NCI-H1417 treated with DMSO at 0.1 percent for 48 hours (cell line): ENCODE measurements at regions not wholly inside any gene's neighbourhood (a gene's known extent, or its start where the extent isn't known, plus 50 kb on each side); places are given as distances from the start of the nearest gene placed in this dataset.
"Not testable (repeated sequence)": the region's sequence is repeated elsewhere in the genome, so short reads cannot be mapped to it uniquely, and the experiment has no call there.

Experiments
- DNase-seq: peaks from one replicate; lab custom pipeline; 2025; lab: John Stamatoyannopoulos, UW

DNA sequence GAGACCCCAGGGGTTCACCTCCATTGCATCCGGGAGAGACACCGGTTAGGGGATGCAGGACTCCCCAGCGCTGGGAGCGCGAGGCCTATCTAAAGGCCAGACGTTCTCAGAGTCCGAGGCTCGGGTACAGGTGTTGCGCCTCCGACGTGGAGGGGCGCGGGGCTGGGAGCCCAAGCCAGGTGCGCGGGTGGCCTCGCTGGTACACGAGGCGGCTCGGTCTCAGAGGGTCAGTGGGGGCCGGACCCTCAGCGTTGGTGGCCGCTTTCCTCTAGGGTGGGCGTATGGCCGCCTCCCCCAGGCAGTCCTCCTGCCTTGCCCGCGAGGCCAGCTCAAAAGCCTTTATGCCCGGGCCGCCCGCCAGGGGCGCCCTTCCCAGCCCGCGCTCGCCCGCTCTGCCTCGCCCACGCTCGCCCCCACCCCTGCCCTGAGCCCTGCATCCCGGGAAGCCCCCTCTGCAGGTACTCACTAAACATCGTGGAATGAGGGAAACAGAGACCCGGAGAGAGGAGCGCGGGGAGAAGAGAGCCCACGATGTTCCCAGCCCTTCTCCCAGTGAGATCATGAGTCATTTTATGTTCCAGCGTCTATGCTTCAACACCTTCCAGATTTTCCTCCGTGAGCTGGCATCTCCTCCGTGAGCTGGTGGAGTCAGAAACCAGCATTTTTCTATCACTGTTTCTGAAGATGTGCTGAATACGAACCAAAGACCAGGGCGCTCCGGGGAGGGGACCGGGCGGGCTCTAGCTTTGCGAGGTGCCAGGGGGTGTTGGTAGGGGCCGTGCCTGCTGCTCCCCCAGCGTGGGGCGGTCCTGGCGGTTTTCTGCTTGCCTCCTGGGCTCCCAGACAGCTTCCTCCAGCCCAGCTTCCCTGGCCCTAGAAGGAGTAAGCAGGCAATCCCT lies 73.8 kb downstream of the DIO3 start:
- DNase-seq = no peak

DNA sequence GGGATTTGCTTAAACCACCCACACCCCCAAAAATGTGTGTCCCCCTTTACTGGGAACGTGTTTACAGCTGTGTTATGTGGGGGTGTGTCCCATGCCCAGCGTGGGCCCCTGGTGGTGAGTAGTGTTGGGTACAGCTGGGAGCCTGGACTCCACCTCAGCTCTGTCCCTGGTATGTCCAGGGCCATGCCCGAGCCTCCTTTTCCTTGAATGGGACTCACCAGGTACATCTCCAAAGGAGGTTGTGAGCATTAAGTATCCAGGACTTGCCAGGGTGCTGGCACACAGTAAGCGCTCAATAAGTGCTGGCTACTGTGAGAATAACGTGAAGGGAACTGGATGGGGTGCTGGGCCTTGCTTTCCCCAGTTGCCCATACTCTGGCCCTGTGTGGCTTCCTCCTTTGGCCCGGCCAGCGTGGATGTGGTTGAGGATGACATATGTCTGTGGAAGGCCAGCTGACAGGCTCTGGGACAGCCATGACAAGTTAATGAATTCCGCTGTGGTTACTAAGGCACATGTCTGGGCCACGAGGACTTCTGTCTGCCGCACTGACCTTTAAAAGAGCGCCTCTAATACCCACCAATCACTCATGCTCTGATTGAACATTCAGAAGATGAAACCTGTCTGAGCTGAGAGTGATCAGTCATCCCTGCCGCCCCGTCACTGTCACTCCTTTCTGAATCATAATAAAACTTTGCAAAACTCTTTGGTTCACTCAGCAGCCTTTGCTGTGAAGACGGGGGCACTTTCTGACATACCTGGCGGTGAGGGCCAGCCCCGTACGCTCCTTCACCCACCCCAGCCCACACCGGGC lies 74.7 kb downstream of the DIO3 start:
- no peak for DNase-seq

DNA sequence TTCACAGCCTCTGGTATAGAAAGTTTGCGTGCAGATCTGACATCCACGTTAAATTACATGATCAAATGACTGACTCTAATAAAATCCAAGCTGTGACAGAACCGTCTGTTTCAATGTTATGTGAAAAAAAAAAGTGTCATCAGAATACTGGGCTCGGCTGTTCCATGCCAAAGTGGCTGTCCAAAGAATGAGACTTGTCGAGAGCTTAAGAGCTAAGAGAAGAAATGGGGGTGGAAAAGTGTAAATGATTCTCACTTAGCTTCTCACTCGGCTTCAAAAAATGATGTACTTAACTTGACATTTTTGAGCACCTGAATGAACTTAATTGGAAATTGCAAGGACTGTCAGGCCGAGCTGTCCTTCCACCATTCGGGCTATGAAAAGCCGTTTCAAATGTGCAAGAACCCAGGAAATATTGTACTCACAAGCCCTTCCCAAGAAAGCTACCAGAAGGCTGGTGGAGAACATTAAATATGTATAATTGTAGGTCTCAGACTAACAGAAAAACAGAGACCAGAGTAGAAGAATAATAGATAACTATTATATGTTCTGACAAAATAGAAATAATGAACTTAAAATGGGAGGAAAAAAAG lies 78.0 kb downstream of the DIO3 start:
- DNase-seq = no peak

- no peak for DNase-seq
Observed at GRCh38 chr14:101643651-101644050, 82.4 kb downstream of the DIO3 start.

DNA sequence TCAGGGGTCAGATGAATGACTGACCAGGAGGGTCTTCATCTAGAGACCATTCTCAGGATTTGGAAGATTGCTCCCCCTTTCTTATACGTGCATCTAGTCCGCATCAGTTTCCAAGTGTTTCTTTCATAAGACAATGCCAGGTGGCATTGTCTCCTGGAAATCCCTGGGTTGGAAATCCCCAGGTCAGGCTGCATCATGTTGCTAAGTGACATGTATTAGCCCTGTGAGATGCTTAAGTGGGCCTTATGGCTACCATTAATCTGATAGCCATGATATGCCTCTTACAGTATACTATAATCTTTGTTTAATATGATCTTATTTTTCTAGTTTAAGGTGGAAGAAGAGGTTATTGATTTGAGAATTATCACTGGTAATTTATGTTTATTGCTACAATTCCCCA lies 92.8 kb downstream of the DIO3 start:
- no peak for DNase-seq

GRCh38 chr14:101657372-101657771 lies 96.1 kb downstream of the DIO3 start:
- no peak for DNase-seq

- DNase-seq = no peak
Observed at GRCh38 chr14:101665478-101666078, 95.9 kb upstream of the PPP2R5C start.

DNA sequence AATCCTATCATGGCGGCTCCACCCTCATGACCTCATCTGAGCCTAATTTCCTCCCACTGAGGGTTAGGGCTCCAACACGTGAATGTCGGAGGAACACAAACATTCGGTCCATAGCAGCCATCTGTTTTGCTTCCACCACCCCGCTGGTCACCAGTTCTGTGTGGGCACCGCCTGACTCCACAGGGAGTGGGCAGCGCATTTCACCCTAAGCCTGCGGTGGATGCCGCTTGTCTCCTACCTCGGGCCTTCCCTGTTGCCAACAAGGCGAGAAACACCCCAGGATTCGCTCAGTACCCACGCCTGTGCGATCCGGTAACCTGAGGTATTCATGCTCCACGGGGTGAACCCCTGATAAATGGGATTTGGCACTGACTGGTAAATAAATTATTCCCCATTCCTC lies 95.2 kb upstream of the PPP2R5C start:
- no peak for DNase-seq

DNA sequence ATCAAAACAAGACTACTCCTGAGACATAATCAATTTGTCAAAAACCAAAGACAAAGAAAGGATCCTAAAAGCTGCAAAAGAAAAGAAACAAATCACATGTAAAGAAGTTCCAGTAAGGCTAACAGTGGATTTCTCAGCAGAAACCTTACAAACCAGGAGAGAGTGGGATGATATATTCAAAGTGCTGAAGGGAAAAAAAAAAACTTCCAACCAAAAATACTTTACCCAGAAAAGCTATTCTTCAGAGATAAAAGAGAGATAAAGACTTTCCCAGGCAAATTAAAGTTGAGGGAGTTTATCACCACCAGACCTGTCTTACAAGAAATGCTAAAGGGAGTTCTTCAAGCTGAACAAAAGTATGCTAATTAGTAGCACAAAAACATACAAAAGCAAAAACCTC lies 91.9 kb upstream of the PPP2R5C start:
- no peak for DNase-seq

DNA sequence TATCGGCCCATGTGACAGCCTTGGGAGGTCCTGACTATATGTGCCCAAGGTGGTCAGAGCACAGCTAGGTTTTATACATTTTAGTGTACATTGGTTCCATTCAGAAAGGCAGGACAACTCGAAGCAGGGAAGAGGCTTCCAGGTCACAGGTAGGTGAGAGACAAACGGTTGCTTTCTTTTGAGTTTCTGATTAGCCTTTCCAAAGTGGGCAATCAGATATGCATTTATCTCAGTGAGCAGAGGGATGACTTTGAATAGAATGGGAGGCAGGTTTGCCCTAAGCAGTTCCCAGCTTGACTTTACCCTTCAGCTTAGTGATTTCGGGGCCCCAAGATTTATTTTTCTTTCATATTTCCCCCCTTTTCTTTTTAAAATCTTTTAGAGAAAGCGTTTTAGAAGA lies 87.6 kb upstream of the PPP2R5C start:
- no peak for DNase-seq

DNA sequence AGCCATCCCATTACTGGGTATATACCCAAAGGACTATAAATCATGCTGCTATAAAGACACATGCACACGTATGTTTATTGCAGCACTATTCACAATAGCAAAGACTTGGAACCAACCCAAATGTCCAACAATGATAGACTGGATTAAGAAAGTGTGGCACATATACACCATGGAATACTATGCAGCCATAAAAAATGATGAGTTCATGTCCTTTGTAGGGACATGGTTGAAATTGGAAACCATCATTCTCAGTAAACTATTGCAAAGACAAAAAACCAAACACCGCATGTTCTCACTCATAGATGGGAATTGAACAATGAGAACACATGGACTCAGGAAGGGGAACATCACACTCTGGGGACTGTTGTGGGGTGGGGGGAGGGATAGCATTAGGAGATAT lies 85.7 kb upstream of the PPP2R5C start:
- not testable (repeated sequence) for DNase-seq

DNA sequence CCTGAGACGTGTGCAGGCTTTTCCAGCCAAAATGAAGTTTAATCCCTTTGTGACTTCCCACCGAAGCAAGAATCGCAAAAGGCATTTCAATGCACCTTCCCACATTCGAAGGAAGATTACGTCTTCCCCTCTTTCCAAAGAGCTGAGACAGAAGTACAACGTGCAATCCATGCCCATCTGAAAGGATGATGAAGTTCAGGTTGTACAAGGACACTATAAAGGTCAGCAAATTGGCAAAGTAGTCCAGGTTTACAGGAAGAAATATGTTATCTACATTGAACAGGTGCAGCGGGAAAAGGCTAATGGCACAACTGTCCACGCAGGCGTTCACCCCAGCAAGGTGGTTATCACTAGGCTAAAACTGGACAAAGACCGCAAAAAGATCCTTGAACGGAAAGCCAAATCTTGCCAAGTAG lies 83.6 kb upstream of the PPP2R5C start:
- DNase-seq = not testable (repeated sequence)

DNA sequence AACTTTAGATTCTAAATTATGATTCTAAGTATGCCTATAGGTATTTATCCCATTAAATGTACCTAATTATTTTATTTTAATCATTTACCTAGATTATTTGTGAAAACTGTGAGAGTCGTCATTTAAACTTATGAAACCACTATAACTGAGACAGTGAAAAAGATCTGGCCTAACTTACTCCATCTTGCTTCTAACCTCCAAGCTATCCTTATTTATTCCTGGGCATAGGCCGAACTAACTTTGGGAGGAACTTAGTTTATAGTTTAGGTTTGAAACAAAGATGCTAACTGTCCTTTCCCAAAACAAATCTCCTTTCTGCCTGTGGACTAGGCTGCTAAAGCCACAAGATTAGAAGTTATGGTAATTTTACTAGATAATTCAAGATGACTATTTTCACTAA lies 79.7 kb upstream of the PPP2R5C start:
- DNase-seq = no peak

DNA sequence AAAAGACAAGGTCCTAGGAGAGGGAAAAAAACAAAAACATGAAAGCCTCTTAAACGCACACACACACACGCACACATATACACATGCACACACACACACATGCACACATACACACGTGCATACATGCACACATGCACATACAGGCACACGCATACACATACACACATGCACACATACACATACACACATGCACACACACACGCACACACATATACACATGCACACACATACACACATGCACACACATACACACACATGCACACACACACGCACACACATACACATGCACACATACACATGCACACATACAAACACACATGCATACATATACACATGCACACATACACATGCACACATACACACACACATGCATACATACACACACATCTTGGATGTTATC lies 78.1 kb upstream of the PPP2R5C start:
- no peak for DNase-seq

GRCh38 chr14:101687756-101688546 lies 73.6 kb upstream of the PPP2R5C start:
- no peak for DNase-seq

GRCh38 chr14:101689039-101689501 lies 72.4 kb upstream of the PPP2R5C start:
- DNase-seq = no peak

DNA sequence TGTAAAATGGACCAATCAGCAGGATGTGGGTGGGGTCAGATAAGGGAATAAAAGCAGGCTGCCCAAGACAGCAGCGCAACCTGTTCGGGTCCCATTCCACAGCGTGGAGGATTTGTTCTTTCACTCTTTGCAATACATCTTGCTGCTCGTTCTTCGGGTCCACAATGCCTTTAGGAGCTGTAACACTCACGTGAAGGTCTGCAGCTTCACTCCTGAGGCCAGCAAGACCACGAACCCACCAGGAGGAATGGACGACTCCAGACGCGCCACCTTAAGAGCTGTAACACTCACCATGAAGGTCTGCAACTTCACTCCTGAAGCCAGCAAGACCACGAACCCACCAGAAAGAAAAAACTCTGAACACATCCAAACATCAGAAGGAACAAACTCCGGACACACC lies 71.5 kb upstream of the PPP2R5C start:
- DNase-seq = not testable (repeated sequence)

- DNase-seq = no peak
Observed at GRCh38 chr14:101695659-101696058, 65.8 kb upstream of the PPP2R5C start.

DNA sequence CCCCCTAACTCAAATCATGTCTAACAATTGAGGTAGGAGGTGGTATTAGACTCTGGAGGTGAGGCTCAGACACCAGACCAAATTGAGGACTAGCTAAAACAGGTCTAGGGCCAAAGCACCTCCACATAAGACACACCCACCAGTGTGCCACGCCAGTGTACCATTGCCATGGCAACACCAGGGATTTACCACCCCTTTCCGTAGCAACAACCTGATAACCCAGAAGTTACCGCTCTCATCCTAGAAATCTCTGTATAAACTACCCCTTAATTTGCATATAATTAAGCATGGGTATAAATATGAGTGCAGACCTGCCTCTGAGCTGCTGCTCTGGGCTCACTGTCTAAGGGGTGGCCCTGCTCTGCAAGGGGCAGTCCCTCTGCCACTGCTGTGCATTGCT lies 57.4 kb upstream of the PPP2R5C start:
- no peak for DNase-seq

DNA sequence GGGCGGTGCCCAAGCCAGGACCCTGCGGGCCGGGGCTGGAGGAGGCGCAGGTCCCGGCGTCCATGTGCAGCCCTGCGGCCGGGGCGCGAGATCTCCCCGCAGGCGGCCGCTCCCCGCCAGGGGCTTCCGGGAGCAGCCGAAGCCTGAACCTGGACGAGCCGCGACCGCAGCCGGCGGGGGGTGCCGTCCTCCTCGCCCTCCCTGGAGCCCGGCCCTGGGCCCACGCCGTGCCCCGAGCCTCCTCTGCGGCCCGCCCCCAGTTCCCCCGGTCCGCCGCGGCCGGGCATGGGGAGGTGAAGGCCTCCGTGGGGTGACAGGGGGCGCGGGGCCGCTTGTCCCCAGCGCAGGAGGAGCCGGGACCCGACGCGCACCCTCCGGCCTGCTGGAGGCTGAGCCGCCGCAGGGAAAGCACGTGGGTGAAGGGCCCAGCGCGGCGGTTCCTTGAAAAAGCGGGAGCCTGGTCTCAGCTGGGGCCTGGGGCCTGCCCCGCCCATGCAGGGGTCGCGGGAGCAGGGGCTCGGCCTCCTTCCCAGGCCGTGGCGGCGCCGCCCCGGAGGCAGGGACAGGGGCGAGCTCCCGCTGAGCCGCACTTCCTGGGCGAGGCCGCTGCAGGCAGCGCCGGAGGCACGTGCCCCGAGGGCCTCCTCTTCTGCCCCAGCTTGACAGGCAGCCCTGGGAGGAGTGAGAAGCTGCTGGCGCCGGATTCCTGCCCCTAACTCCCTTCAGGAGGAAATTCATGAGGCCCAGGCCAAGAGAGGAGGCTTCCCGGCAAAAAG lies 55.6 kb upstream of the PPP2R5C start:
- DNase-seq = no peak
